ENCODE measurements at regions not wholly inside any gene's neighbourhood (a gene's known extent, or its start where the extent isn't known, plus 50 kb on each side); places are given as distances from the start of the nearest gene placed in this dataset.

DNA sequence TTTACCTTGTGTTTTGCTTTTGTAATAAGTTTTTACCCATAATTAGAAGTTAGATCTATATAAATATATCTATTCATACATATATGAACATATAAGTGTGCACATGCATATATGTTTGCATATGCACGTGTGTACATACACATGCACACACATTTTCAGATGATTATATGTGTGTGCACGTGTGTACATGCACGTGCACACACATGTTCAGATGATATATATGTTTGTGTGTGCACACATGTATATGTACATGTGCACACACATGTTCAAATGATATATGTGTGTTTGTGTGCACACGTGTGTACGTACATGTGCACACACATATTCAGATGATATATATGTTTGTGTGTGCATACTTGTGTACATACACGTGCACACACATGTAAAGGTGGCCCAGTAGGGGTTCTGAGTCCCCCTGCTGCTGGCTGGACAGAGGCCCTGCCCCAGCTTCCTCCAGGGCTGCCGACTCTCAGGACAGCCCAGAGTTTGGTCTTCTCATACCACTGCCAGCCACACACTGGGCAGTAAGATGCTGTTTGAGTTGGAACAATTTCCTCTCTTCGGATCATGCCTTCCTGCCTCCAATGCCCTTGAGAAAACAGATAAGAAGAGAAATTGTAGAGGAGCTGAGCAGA is 252.3 kb upstream of the PPP2R2D start:
- Histone ChIP-seq H3K27ac (no peak overlapping the region), H3K4me1 (ENCODE audit: insufficient read depth) (no peaks in the 10 kb centered on the region), H3K27me3 (peaks cover 12% of the 10 kb centered on the region), H3K36me3 (replicated peaks; ENCODE audit: insufficient read depth, low read depth) (no peaks in the 10 kb centered on the region), H3K79me2 (no peaks in the 10 kb centered on the region), H3K9me2 (replicated peaks; ENCODE audit: insufficient read depth) (no peaks in the 10 kb centered on the region), H3K4me3 (no peak overlapping the region), H2AFZ (no peak overlapping the region), H3K4me2 (no peak overlapping the region), H3K9me3 (ENCODE audit: low read depth) (no peaks in the 10 kb centered on the region), H4K20me1 (ENCODE audit: insufficient read depth, poor library complexity, severe bottlenecking) (no peaks in the 10 kb centered on the region)
- 77% methylated on average over 8 of the region's 8 CpGs for WGBS (ENCODE audit: low lambda C conversion rate, missing lambda C conversion rate)
- TF ChIP-seq, protein P1, sequence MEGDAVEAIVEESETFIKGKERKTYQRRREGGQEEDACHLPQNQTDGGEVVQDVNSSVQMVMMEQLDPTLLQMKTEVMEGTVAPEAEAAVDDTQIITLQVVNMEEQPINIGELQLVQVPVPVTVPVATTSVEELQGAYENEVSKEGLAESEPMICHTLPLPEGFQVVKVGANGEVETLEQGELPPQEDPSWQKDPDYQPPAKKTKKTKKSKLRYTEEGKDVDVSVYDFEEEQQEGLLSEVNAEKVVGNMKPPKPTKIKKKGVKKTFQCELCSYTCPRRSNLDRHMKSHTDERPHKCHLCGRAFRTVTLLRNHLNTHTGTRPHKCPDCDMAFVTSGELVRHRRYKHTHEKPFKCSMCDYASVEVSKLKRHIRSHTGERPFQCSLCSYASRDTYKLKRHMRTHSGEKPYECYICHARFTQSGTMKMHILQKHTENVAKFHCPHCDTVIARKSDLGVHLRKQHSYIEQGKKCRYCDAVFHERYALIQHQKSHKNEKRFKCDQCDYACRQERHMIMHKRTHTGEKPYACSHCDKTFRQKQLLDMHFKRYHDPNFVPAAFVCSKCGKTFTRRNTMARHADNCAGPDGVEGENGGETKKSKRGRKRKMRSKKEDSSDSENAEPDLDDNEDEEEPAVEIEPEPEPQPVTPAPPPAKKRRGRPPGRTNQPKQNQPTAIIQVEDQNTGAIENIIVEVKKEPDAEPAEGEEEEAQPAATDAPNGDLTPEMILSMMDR (IDR thresholded peaks at IDR 0.05; ENCODE audit: poor library complexity) = no peak
- TF ChIP-seq EZH2 (IDR thresholded peaks at IDR 0.05; ENCODE audit: borderline replicate concordance) (no peak), EZH2phosphoT487 (IDR thresholded peaks at IDR 0.05; ENCODE audit: low read depth, severe bottlenecking, unreplicated experiment) (no peak)
- no peak for DNase-seq (ENCODE audit: low spot score)

DNA sequence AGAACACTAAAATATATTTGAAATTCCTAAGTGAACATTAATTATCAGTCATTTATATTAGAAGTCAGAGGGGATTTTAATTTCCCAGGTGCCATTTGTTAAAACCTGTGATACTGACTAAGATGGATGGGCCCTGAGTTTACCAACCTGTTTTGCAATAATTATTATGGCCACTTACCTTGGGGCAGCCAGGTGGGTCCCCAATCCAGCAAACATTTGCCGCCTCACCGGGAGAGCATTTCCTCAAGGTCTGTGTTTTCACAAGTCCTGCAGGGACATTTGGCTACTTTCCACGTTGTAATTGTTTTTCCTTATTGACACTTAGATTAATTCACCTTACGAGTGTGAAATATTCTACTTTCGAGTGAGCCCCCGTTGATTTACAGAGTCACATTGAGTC is 251.2 kb upstream of the PPP2R2D start:
- no peak overlapping the region for H3K27ac ChIP-seq
- DNase-seq (ENCODE audit: low spot score) = no peak
- H3K9me3 ChIP-seq (ENCODE audit: low read depth) = no peaks in the 10 kb centered on the region
- H3K36me3 ChIP-seq (replicated peaks; ENCODE audit: insufficient read depth, low read depth) = no peaks in the 10 kb centered on the region
- no peak for TF ChIP-seq EZH2phosphoT487 (IDR thresholded peaks at IDR 0.05; ENCODE audit: low read depth, severe bottlenecking, unreplicated experiment)
- TF ChIP-seq EZH2 (IDR thresholded peaks at IDR 0.05; ENCODE audit: borderline replicate concordance) = no peak
- TF ChIP-seq, protein P1 (IDR thresholded peaks at IDR 0.05; ENCODE audit: poor library complexity) = no peak
- H2AFZ ChIP-seq = no peak overlapping the region
- no peak overlapping the region for H3K4me2 ChIP-seq
- H3K27me3 ChIP-seq = peaks cover 12% of the 10 kb centered on the region
- H4K20me1 ChIP-seq (ENCODE audit: insufficient read depth, poor library complexity, severe bottlenecking) = no peaks in the 10 kb centered on the region
- no peak overlapping the region for H3K4me3 ChIP-seq
- H3K9me2 ChIP-seq (replicated peaks; ENCODE audit: insufficient read depth) = no peaks in the 10 kb centered on the region
- no peaks in the 10 kb centered on the region for H3K79me2 ChIP-seq
- 80% methylated on average over 6 of the region's 6 CpGs for WGBS (ENCODE audit: low lambda C conversion rate, missing lambda C conversion rate)
- H3K4me1 ChIP-seq (ENCODE audit: insufficient read depth) = no peaks in the 10 kb centered on the region

DNA sequence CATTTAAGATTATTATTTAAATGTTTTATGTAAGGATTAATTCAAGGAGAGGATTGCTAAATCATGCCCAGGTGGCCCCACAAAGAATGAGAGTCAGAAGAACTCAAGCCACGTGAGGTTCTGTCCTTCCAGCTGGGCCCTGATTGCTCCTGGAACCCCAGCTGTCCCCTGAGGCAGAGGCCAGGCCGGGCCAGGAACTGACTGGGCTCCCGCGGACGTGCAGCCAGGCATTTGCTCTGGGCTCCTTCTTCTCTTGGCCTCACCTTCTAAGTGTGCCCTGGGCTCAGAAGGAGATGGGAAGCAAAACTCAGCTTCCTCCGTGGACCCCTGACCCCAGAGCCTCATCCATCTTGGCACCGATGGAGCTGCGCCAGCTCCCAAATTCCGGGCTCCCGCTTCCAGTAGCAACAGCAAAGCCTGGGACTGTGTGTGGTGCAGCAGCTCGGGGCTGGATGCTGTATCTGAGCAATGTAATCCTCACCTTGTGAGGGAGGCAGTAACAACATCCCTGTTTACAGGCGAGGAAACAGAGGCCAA is 250.6 kb upstream of the PPP2R2D start:
- Histone ChIP-seq H3K27ac (no peak overlapping the region), H3K36me3 (replicated peaks; ENCODE audit: insufficient read depth, low read depth) (no peaks in the 10 kb centered on the region), H3K79me2 (no peaks in the 10 kb centered on the region), H3K4me3 (no peak overlapping the region), H3K4me1 (ENCODE audit: insufficient read depth) (no peaks in the 10 kb centered on the region), H4K20me1 (ENCODE audit: insufficient read depth, poor library complexity, severe bottlenecking) (no peaks in the 10 kb centered on the region), H3K4me2 (no peak overlapping the region), H2AFZ (no peak overlapping the region), H3K27me3 (peaks cover 12% of the 10 kb centered on the region), H3K9me2 (replicated peaks; ENCODE audit: insufficient read depth) (no peaks in the 10 kb centered on the region), H3K9me3 (ENCODE audit: low read depth) (no peaks in the 10 kb centered on the region)
- 67% methylated on average over 12 of the region's 12 CpGs for WGBS (ENCODE audit: low lambda C conversion rate, missing lambda C conversion rate)
- no peak for DNase-seq (ENCODE audit: low spot score)
- TF ChIP-seq EZH2phosphoT487 (IDR thresholded peaks at IDR 0.05; ENCODE audit: low read depth, severe bottlenecking, unreplicated experiment) = no peak
- TF ChIP-seq, protein P1 (IDR thresholded peaks at IDR 0.05; ENCODE audit: poor library complexity) = no peak
- no peak for TF ChIP-seq EZH2 (IDR thresholded peaks at IDR 0.05; ENCODE audit: borderline replicate concordance)
